Ectodermal cell (in vitro differentiated cells): ENCODE measurements at regions not wholly inside any gene's neighbourhood (a gene's known extent, or its start where the extent isn't known, plus 50 kb on each side); places are given as distances from the start of the nearest gene placed in this dataset.
"Not testable (repeated sequence)": the region's sequence is repeated elsewhere in the genome, so short reads cannot be mapped to it uniquely, and the experiment has no call there.

Experiments used
- H3K27ac ChIP-seq: 2 replicates; pipeline ENCODE4 v1.7.0; 2013; ENCODE audit warnings: mild to moderate bottlenecking, low read depth, low read length; ENCODE audit not compliant: insufficient read depth, poor library complexity, severe bottlenecking
- H3K27me3 ChIP-seq: 2 replicates; pipeline ENCODE4 v1.7.0; 2013; ENCODE audit warnings: mild to moderate bottlenecking, low read length; ENCODE audit not compliant: insufficient read depth, control insufficient read depth, poor library complexity, severe bottlenecking
- H3K36me3 ChIP-seq: one replicate; pipeline ENCODE4 v1.7.0; 2013; ENCODE audit warnings: low read length; ENCODE audit not compliant: control insufficient read depth, insufficient read depth
- H3K4me1 ChIP-seq: one replicate; pipeline ENCODE4 v1.7.0; 2013; ENCODE audit warnings: low read length; ENCODE audit not compliant: control insufficient read depth, insufficient read depth
- H3K4me3 ChIP-seq: 2 replicates; pipeline ENCODE4 v1.7.0; 2013; ENCODE audit warnings: low read depth, low read length, control low read depth; ENCODE audit not compliant: insufficient read depth
- H3K9me3 ChIP-seq: 2 replicates; pipeline ENCODE4 v1.7.0; 2013; ENCODE audit warnings: mild to moderate bottlenecking, low read length, moderate library complexity; ENCODE audit not compliant: control insufficient read depth
- WGBS, 2 experiments: methylation state at CpG; one replicate each; pipeline ENCODE4 v1.1.7; 2013; ENCODE audit warnings: missing lambda C conversion rate in 2 of 2; 5-methylcytosine and 5-hydroxymethylcytosine counted together

GRCh38 chr5:135264451-135265440 lies 134.3 kb downstream of the MACROH2A1 start:
- Histone ChIP-seq H3K27me3 (no peaks in the 10 kb centered on the region), H3K27ac (no peak overlapping the region), H3K4me3 (no peak overlapping the region), H3K36me3 (no peaks in the 10 kb centered on the region), H3K9me3 (no peaks in the 10 kb centered on the region), H3K4me1 (peaks cover 3% of the 10 kb centered on the region)
- 88 to 90% methylated on average over 17 of the region's 17 CpGs for WGBS, 2 experiments

GRCh38 chr5:135263022-135263668 lies 135.9 kb downstream of the MACROH2A1 start:
- Histone ChIP-seq H3K27me3 (no peaks in the 10 kb centered on the region), H3K4me3 (no peak overlapping the region), H3K27ac (no peak overlapping the region), H3K36me3 (no peaks in the 10 kb centered on the region), H3K4me1 (no peaks in the 10 kb centered on the region), H3K9me3 (no peaks in the 10 kb centered on the region)
- WGBS, 2 experiments: 93 to 94% methylated on average over 17 of the region's 17 CpGs

DNA sequence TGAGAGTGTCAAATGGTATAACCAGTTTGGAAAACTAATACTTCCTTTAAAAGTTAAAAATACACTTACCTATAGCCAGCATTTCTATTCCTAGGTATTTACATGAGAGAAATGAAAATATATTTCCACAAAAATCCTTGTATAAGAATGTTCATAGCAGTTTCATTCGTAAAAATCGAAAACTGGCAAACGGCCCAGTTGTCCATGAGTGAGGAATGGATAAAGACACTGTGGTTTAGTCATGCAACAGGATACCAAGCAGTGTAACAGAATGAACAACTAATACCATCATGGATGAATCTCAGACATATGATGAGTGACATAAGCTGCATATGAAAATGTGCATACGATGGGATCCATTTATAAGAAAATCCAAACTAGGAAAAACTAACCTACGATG lies 136.7 kb downstream of the MACROH2A1 start:
- no peak overlapping the region for H3K4me3 ChIP-seq
- H3K9me3 ChIP-seq: no peaks in the 10 kb centered on the region
- H3K36me3 ChIP-seq: no peaks in the 10 kb centered on the region
- no peaks in the 10 kb centered on the region for H3K4me1 ChIP-seq
- no peaks in the 10 kb centered on the region for H3K27me3 ChIP-seq
- WGBS, 2 experiments: 98% methylated on average over 5 of the region's 5 CpGs
- H3K27ac ChIP-seq: no peak overlapping the region

GRCh38 chr5:135260108-135260507 lies 138.9 kb downstream of the MACROH2A1 start:
- not testable (repeated sequence) for H3K4me1 ChIP-seq, H3K9me3 ChIP-seq, H3K36me3 ChIP-seq, H3K4me3 ChIP-seq, H3K27me3 ChIP-seq, H3K27ac ChIP-seq

- Histone ChIP-seq H3K9me3 (no peaks in the 10 kb centered on the region), H3K4me1 (no peaks in the 10 kb centered on the region), H3K4me3 (no peak overlapping the region), H3K36me3 (no peaks in the 10 kb centered on the region), H3K27ac (no peak overlapping the region), H3K27me3 (no peaks in the 10 kb centered on the region)
- 90 to 92% methylated on average over 4 of the region's 4 CpGs for WGBS, 2 experiments
Observed at GRCh38 chr5:135255461-135256178, 143.4 kb downstream of the MACROH2A1 start.

GRCh38 chr5:135254183-135254582 lies 144.8 kb downstream of the MACROH2A1 start:
- Histone ChIP-seq H3K36me3 (no peaks in the 10 kb centered on the region), H3K27ac (no peak overlapping the region), H3K4me1 (no peaks in the 10 kb centered on the region), H3K27me3 (no peaks in the 10 kb centered on the region), H3K9me3 (no peaks in the 10 kb centered on the region), H3K4me3 (no peak overlapping the region)
- 65 to 68% methylated on average over 4 of the region's 4 CpGs for WGBS, 2 experiments

- no peak overlapping the region for H3K27ac ChIP-seq
- no peaks in the 10 kb centered on the region for H3K9me3 ChIP-seq
- 94 to 97% methylated on average over 8 of the region's 8 CpGs for WGBS, 2 experiments
- no peaks in the 10 kb centered on the region for H3K4me1 ChIP-seq
- no peaks in the 10 kb centered on the region for H3K27me3 ChIP-seq
- no peak overlapping the region for H3K4me3 ChIP-seq
- H3K36me3 ChIP-seq: no peaks in the 10 kb centered on the region
Observed at GRCh38 chr5:135253601-135254178, 145.3 kb downstream of the MACROH2A1 start.

GRCh38 chr5:135251093-135251492 lies 147.9 kb downstream of the MACROH2A1 start:
- no peak overlapping the region for H3K27ac ChIP-seq
- H3K9me3 ChIP-seq: no peaks in the 10 kb centered on the region
- no peaks in the 10 kb centered on the region for H3K36me3 ChIP-seq
- no peak overlapping the region for H3K4me3 ChIP-seq
- H3K4me1 ChIP-seq: peaks cover under 1% of the 10 kb centered on the region
- H3K27me3 ChIP-seq: no peaks in the 10 kb centered on the region
- WGBS, 2 experiments: 87 to 91% methylated on average over 7 to 8 of the region's 8 CpGs

DNA sequence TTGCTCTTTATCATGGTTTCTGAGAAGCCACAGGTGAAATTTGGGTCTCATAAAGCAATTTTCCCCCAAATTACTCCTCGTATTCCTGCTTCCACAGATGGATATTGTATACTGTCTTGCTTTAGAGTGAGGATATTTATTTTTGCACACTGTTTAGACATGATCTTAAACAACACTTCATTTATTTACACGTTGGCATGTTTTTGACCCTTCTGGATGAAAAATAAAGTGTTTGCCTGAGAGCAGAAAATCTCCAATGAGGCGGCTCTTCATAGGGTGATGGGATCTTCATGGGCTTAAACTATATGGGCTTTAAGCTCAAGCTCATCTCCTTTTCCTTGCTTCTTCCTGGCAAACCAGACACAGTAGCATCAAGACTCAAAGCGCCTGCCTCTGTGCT lies 148.4 kb downstream of the MACROH2A1 start:
- Histone ChIP-seq H3K9me3 (no peaks in the 10 kb centered on the region), H3K36me3 (no peaks in the 10 kb centered on the region), H3K27ac (no peak overlapping the region), H3K27me3 (no peaks in the 10 kb centered on the region), H3K4me1 (peaks cover 3% of the 10 kb centered on the region), H3K4me3 (no peak overlapping the region)
- WGBS, 2 experiments: 92% methylated on average over 4 of the region's 4 CpGs

DNA sequence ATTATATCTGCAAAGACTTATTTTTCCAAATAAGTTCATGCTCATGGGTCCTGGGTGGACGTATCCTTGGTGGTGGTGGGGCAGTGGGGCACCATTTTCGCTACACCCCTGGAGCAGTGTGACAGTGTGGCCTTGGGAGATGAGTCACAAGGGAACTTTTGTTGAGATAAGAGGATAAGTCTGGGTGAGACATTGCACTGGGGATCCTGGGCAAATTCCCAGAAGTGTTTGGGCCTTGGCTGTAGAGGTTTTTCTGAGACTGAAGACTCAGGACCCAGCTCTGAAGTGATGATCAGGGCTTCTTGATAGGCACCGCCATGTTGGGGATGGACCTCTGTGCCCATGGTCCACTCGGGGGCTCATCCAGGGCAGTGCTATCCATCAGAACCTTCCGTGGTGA lies 149.4 kb downstream of the MACROH2A1 start:
- Histone ChIP-seq H3K4me1 (peaks cover 3% of the 10 kb centered on the region), H3K27ac (no peak overlapping the region), H3K9me3 (no peaks in the 10 kb centered on the region), H3K36me3 (no peaks in the 10 kb centered on the region), H3K4me3 (no peak overlapping the region), H3K27me3 (no peaks in the 10 kb centered on the region)
- 95 to 96% methylated on average over 5 of the region's 5 CpGs for WGBS, 2 experiments
